ENCODE measurements at regions not wholly inside any gene's neighbourhood (a gene's known extent, or its start where the extent isn't known, plus 50 kb on each side); places are given as distances from the start of the nearest gene placed in this dataset.

GRCh38 chr1:95542936-95543335 is 308.9 kb downstream of the RWDD3 start:
- Histone ChIP-seq H4K20me1 (ENCODE audit: low read depth, low read length) (no peaks in the 10 kb centered on the region), H3K9ac (ENCODE audit: low read length) (no peak overlapping the region), H3K9me3 (ENCODE audit: insufficient read depth, low read length) (peaks cover 5% of the 10 kb centered on the region; the same call in 1 of the 2 replicates), H3K9me2 (replicated peaks; ENCODE audit: insufficient read depth, low read length) (no peaks in the 10 kb centered on the region), H3K27me3 (ENCODE audit: low read length) (no peaks in the 10 kb centered on the region), H3K79me2 (ENCODE audit: insufficient read depth, low read length) (no peaks in the 10 kb centered on the region), H3K27ac (ENCODE audit: low read depth, low read length) (no peak overlapping the region), H3K36me3 (ENCODE audit: low read length) (no peaks in the 10 kb centered on the region), H3K4me3 (ENCODE audit: insufficient read depth, low read length, poor library complexity, severe bottlenecking) (no peak overlapping the region), H3K4me2 (ENCODE audit: low read depth, low read length, poor library complexity, severe bottlenecking) (no peak overlapping the region), H3F3A (ENCODE audit: insufficient read depth) (no peaks in the 10 kb centered on the region), H2AFZ (ENCODE audit: low read depth, low read length, severe bottlenecking) (no peak overlapping the region)
- no peak for TF ChIP-seq CTCF (IDR thresholded peaks at IDR 0.05; ENCODE audit: insufficient read depth, low read length, poor library complexity, severe bottlenecking)

GRCh38 chr1:95547005-95547404 is 313.0 kb downstream of the RWDD3 start:
- Histone ChIP-seq H3K9me3 (ENCODE audit: insufficient read depth, low read length) (no peaks in the 10 kb centered on the region), H3K4me3 (ENCODE audit: insufficient read depth, low read length, poor library complexity, severe bottlenecking) (no peak overlapping the region), H3K4me2 (ENCODE audit: low read depth, low read length, poor library complexity, severe bottlenecking) (no peak overlapping the region), H3K9ac (ENCODE audit: low read length) (no peak overlapping the region), H3F3A (ENCODE audit: insufficient read depth) (no peaks in the 10 kb centered on the region), H3K27me3 (ENCODE audit: low read length) (no peaks in the 10 kb centered on the region), H3K9me2 (replicated peaks; ENCODE audit: insufficient read depth, low read length) (no peaks in the 10 kb centered on the region), H2AFZ (ENCODE audit: low read depth, low read length, severe bottlenecking) (no peak overlapping the region), H3K36me3 (ENCODE audit: low read length) (no peaks in the 10 kb centered on the region), H3K79me2 (ENCODE audit: insufficient read depth, low read length) (no peaks in the 10 kb centered on the region), H4K20me1 (ENCODE audit: low read depth, low read length) (no peaks in the 10 kb centered on the region), H3K27ac (ENCODE audit: low read depth, low read length) (no peak overlapping the region)
- TF ChIP-seq EZH2phosphoT487 (conservative IDR thresholded peaks at IDR 0.05; ENCODE audit: low read length) (no peak), CTCF (IDR thresholded peaks at IDR 0.05; ENCODE audit: insufficient read depth, low read length, poor library complexity, severe bottlenecking) (no peak)

GRCh38 chr1:95548211-95548610 is 314.2 kb downstream of the RWDD3 start:
- Histone ChIP-seq H3K4me2 (ENCODE audit: low read depth, low read length, poor library complexity, severe bottlenecking) (no peak overlapping the region), H3K79me2 (ENCODE audit: insufficient read depth, low read length) (no peaks in the 10 kb centered on the region), H4K20me1 (ENCODE audit: low read depth, low read length) (no peaks in the 10 kb centered on the region), H3K9ac (ENCODE audit: low read length) (no peak overlapping the region), H2AFZ (ENCODE audit: low read depth, low read length, severe bottlenecking) (no peak overlapping the region), H3K27me3 (ENCODE audit: low read length) (no peaks in the 10 kb centered on the region), H3K4me3 (ENCODE audit: insufficient read depth, low read length, poor library complexity, severe bottlenecking) (no peak overlapping the region), H3F3A (ENCODE audit: insufficient read depth) (no peaks in the 10 kb centered on the region), H3K27ac (ENCODE audit: low read depth, low read length) (no peak overlapping the region), H3K9me2 (replicated peaks; ENCODE audit: insufficient read depth, low read length) (no peaks in the 10 kb centered on the region), H3K36me3 (ENCODE audit: low read length) (no peaks in the 10 kb centered on the region), H3K9me3 (ENCODE audit: insufficient read depth, low read length) (no peaks in the 10 kb centered on the region)
- TF ChIP-seq CTCF (IDR thresholded peaks at IDR 0.05; ENCODE audit: insufficient read depth, low read length, poor library complexity, severe bottlenecking) (no peak), EZH2phosphoT487 (conservative IDR thresholded peaks at IDR 0.05; ENCODE audit: low read length) (no peak)

- Histone ChIP-seq H4K20me1 (ENCODE audit: low read depth, low read length) (no peaks in the 10 kb centered on the region), H2AFZ (ENCODE audit: low read depth, low read length, severe bottlenecking) (no peak overlapping the region), H3K27ac (ENCODE audit: low read depth, low read length) (no peak overlapping the region), H3K79me2 (ENCODE audit: insufficient read depth, low read length) (no peaks in the 10 kb centered on the region), H3F3A (ENCODE audit: insufficient read depth) (no peaks in the 10 kb centered on the region), H3K36me3 (ENCODE audit: low read length) (no peaks in the 10 kb centered on the region), H3K4me3 (ENCODE audit: insufficient read depth, low read length, poor library complexity, severe bottlenecking) (no peak overlapping the region), H3K9me2 (replicated peaks; ENCODE audit: insufficient read depth, low read length) (no peaks in the 10 kb centered on the region), H3K4me2 (ENCODE audit: low read depth, low read length, poor library complexity, severe bottlenecking) (no peak overlapping the region), H3K27me3 (ENCODE audit: low read length) (no peaks in the 10 kb centered on the region), H3K9ac (ENCODE audit: low read length) (no peak overlapping the region), H3K9me3 (ENCODE audit: insufficient read depth, low read length) (no peaks in the 10 kb centered on the region)
- TF ChIP-seq CTCF (IDR thresholded peaks at IDR 0.05; ENCODE audit: insufficient read depth, low read length, poor library complexity, severe bottlenecking) (no peak), EZH2phosphoT487 (conservative IDR thresholded peaks at IDR 0.05; ENCODE audit: low read length) (no peak)
Measured at GRCh38 chr1:95551201-95551600, 317.2 kb downstream of the RWDD3 start.
